NOMO-1 treated with dmso at 0.1 percent for 144 hours (cell line): ENCODE measurements at regions not wholly inside any gene's neighbourhood (a gene's known extent, or its start where the extent isn't known, plus 50 kb on each side); places are given as distances from the start of the nearest gene placed in this dataset.

Source experiments
- DNase-seq: peaks from one replicate; lab custom pipeline; 2025; ENCODE audit not compliant: unreplicated experiment; lab: John Stamatoyannopoulos, UW

DNA sequence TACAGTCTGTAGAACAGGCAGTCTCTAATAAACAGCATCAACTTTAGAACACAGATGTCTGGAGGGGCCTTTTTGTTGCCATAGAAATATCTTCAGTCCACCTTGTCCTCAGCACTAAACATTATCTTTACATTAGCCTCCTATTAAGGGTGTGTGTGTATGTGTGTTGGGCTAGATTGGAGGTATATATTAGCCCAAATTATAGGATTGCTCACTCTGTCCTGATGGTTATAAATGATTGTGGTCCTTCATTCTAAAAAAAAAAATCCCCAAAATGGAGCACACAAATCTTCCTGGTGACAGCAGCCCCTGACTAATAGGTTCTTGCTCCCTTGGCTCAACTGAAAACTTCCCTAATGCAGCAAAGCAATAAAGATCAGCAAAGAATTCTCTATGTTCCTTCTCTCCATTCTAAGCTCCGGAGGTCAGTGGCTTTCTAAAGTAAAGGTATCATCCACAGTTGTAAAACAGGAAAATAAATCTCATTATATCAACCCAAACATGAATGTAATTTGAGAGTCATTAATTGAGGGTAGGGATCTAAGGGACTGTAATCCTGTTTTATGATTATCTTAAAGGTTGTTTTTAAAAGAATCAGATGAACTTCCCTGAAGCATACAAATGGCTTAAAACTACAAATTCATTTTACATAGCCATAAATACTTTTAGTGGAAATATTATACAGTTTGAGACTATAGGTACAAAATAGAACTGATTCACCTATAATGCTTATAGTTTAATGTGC is 232.7 kb downstream of the KLF12 start:
- DNase-seq = no peak

DNA sequence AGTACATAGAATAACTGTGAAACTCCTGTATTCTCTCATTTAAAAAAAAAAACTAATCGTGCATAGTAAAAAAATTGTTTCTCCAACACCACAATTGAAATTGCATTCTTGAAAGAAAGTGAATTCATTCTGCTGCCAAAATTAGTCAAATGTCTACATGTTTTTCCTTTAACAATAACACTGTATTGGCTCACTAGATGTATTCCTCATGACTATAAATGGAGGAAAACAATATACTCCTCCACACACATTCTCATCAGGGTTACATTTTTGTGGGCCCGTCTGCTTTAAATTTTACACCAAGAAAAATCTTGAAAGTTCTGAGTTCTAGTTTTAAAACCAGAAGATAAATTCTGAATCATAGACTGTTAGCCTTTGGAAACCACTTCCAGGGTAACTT is 233.6 kb downstream of the KLF12 start:
- no peak for DNase-seq

DNA sequence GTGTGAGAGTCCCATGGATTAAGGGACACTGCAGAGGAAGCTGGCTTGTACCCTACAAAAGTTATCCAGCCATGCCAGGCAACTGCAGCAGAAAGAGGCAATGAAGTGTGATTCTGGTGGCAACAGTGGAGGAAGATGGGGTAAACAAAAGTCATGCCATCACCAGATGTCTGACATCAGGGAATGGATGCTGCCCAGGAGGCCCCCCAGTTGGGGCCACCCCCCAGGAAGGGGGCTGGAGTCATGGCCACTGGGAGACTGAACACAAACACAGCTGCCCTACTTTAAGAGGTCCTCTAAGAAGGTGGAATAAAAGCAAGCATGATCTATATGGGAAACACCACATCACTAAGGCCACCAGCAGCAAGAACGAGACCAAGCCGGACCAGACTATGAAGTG is 235.3 kb downstream of the KLF12 start:
- no peak for DNase-seq

DNA sequence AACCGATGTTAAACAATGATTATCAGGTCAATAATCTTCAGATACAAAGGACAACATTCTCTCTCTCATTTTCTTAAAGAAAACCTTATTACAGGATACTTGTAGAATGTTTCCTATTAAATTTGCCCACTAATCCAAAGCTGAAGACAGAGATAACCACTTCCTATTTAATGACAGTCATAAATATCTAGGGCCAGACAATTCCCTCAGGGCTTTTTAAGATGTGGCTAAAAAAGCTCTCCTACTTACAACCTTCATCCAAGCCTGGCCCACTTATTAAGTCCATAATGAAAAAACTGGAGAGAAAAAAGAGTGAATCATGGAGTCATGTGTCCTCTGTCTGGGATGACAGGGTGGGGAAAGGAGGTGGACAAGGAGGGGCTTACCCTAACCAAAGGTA is 235.9 kb downstream of the KLF12 start:
- no peak for DNase-seq

DNA sequence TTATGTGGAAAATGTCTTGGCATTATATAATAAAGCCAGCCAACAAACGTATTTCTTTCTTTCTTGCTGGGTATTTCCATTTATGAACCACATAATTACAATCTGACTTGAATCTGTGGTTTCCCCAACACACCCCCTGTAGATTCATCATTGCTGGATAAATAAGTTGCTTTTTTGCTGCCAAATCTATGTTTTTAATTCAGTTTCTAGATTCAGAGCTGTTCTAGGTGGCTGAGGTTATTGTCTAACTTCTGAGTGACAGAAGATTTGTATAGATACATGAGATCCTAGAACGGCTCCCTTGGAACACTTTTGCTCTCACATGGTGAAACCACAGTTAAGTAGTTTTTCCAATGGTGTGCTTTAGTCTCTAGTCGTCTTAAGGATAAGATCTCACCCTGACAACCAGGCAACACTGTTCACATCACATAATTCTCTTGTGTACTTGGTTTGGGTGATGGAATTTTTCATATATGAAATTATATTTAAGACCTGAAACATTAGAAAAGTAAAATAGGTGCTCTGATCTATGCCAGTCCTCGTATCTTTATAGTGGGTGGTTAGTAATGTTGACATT is 239.1 kb downstream of the KLF12 start:
- no peak for DNase-seq

DNA sequence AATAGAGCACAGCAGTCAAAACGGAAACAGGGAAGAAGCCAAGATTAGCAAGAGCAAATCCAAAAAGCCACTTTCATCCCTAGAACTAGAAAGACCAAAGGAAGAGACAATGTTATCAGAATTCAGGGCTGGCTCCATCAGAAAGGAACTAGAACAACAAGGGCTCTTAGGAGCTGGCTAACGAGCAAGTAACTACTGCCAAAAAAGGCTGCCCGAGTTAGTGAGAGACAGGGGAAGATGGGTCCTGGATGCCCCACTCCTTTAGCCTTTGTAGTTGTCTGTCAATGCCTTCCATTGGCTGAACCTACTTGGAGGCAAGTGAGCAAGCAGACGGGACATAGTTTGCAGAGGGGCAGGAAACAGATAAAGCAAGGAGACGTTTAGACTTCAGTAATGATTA is 240.4 kb downstream of the KLF12 start:
- no peak for DNase-seq

DNA sequence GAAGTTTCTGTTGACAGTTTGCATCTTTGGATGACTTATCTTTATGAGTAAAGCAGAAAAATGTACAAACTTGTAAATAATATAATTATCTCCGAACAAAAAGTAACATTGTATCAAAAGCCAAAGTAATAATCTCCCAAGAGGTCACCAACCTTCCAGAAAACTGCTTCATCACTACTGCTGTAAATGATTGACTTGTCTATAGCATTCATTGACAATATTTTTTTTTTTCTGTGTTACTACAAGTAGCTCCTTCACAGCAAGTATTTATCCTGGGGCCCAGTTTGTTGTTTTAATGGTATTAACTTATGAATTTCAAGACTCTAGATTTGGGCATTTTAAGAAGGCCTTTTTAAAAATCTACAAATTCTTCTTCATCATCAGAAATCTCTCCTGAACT is 242.4 kb downstream of the KLF12 start:
- no peak for DNase-seq

DNA sequence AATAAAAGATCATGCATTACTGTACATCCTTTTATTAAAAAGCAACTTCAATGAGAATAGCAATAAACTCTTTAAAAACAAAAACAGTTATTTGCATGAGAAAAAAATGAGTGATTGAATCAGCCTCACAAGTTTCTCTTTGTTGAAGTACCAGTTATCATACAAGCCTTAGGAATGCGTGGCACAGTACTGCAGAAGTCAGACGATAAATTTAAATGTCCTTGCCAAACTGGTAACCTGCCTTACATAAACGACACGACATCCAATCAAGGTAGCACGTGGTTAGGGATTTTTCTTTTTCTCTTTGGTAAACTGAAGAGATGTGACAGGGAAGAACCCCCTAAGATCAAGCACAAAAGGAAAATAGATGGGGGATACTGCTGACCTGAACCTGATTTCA is 251.0 kb downstream of the KLF12 start:
- DNase-seq = no peak

DNA sequence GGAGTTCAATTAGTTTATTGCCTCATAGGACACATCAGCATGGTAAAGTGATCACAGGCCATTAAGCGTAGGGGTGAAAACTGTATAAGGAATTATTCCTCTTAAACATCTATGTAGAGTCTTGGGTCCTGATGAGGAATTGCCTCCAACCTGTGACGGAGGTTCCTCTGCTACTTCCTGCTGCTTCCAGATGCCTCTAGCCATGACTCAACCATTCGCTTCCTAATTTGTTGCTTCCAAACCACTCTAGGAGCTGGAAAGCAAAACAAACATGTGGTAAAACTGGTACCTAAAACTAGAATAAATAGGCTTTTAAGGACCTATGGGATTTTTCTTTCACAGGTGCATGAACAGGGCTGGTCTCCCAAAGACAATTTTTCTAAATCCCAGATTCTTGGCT is 253.8 kb downstream of the KLF12 start:
- DNase-seq = no peak

DNA sequence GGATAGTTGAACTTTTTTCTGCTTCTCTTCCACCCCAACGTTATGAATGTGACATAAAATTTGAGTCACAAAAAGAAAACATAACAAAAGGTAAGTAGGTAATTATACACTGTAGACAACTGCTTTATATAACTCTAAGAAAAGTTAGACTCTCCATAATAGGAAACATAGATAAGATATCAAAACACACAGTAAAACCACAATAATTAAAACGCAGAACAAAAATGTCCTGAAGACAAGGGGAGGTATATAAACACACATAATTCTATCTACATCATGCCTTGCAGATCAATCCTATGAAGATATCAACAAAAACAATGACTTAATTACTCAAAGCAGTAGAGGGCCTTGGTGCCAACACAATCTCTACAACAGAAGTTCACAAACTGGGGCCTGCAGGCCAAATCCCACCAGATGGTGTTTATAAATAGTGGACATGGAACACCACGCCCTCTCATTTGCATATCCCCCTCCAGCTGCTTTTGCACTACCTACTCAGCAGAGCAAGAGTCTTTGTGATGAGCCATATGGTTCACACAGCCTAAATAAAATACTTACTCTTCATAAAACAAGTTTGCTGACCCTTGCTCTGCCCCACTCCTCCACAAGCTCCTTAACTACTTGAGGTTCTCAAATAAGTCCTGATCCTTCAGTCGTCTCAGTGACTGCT is 254.7 kb downstream of the KLF12 start:
- DNase-seq = no peak

DNA sequence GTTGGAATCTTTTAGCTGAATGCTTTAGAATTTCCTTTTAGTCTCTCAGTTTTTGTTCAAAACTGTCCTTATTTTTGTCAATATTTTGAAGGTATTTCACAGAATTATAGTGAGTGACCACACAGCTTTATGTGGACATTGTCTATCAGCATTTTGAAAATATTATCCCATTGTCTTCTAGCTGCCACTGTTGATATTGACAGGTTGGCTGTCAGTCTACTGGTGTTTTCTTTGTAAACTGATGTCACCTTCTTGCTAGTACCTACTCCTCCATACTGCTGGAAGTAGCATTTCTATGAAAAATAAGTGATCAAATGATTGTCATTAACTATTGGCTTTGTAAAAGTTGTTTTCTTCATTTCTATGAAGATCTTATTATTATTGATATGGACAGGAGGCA is 256.8 kb downstream of the KLF12 start:
- no peak for DNase-seq

DNA sequence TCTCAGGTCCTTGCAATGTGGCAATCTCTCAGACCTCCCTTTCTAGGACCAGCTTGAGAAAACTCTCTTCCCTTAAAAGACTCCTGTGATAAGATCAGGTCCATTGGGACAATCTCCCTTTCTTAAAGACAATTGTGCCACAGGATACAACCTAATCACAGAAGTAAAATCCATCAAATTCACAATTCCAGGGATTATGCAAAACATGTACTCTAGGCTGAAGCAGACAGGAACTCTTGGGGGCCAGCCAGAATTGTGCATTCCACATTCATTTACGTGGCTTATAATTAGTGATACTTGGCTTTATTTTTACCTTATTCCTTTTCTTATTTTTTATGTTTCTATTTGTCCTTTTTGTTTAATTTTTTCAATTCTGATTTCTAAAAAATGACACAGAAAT is 257.9 kb downstream of the KLF12 start:
- no peak for DNase-seq

DNA sequence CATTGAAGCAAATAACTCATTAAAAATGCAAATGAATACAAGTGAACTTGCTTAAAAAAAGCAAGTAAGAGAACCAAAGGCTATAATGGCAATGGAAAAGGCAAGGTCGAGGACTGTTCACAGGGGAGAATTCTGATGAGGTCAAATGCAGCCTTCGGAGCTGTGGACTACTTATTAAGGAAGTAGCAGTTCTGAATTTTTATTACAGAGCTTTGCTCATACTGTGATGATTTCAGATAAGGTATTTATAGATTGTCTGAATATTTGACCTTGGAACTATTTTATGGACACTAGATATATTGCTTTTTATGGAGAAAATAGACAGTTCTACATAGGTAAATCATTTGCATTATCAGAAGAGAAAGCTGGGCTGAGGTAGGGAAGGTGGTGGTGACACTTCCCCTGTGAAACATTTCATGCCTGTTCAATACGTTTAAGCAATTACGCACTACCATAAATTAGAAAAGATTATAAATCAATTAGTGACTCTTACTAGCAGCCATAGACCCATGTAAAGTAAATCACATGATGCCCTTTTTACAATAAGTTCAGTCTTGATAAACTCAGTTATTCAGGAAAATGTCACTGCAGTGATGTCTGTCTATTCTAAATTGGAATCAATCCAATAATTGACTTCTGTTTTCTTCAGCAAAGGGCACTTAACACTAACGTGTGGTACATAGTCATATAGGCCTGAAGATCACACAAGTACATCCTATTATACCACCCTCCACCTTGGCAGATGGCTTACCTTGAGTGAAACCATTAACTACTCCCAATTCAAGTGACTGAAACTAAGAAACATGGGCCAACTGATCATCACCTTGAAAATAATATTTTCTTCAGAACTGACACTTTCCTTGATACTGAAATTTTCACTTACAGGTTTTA is 260.0 kb downstream of the KLF12 start:
- no peak for DNase-seq

DNA sequence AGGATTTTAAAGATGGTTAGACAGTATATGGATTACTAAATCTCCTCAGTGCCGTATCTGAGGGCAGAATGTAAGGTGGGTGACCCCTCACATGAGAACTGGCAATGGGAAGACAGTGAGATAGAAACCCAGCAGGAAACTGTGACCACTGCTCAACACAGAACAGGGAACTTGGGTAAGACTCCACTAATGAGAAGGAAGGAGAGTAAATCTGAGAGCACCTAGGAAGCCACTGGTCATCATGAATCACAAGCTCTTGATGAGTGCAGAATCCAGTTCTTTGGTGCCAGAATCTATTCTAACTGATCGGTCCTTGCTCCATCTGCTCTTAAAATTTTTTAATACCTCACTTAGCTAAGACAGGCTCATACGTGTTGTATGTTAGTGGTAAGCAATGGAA is 261.8 kb downstream of the KLF12 start:
- DNase-seq = no peak

DNA sequence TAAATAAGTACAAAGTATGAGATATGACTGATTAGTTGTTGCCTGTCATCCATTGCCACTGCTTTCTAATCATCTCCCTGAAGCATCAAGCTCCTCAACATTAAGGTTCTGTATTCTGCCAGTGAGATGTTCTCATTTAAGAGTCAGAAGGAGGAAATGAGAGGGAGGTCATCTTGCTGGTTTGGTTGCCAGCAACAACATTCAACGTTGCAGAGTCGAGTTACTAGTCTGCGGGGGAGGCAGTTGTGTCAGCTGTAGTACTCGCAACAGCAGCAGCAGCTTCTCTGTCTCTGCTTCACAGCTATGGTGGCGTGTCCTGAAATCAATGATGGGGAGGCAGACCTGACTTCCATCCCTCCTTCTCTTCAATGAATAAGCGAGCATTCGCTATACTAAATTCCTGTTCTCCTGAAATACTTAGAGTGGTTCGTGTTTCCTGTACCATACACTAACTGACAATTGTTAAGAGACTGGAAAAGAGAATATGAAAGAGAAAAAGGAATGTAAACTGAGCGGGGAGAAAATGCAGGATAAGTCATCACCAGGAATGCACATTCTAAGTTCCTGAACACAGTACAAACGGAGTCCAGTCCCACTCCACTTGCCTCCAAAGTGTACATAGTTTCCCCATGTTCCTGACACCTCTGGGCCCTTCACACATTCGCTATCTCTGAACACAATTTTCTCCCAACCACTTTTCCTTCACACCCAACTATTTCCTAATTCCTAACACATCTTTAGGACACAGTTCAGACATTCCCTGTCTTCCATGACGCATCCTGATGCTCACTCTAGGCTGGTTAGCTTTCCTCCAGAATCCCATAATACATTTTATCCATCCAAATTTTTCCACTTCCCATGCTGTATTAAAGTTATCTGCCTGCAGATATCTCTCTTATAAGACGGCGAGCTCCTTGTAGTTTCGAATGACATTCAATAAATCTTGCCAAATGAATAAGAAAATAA is 263.0 kb downstream of the KLF12 start:
- no peak for DNase-seq

DNA sequence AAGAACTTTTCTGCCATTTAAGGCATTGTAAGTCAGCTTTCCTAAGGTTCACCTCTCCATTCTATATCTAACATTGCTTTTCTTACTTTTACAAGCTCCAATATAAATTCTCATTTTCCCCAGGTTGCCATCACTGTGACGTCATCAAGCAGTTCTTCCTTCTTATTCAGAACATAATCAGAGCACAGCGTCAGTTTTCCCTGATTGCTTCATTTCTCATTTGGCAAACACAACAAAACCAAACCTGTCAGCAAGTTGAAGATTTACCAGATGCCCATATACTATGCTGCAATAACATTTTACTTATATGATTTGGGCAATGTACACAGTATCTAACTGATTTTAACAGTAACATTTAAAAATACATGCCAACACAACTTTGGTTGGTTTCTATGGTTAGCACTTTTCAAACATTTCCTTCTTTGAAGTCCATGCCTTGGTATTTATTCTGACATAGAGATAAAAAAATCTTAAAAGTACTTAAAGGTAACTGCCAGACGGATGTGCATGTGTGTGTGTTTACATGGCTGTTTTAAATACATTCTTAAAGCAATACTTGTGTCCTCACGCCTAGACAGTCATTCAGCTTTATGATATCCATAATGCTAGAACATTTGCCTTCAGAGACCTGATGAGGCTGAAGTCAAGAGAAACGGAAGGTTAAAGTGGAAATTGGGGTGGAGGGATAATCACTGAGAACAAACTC is 264.0 kb downstream of the KLF12 start:
- no peak for DNase-seq

DNA sequence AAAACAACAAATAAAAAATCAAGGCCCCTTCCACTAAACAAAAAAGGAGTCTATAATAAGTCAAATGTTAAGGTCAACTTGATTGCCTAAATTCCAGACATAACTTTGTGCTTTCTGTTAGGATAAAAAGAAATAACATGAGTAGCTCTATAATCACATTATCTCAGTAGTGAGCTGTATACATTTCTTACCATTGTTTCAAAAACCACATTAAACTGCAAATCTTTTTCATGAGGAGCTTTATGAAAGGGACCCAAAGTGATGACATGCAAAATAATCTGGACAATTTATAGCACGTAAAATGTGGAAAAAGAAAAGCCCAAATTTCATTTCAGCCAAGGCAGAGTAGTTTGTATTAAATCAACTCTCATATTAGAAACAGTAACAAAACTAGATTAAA is 269.2 kb downstream of the KLF12 start:
- DNase-seq = no peak

DNA sequence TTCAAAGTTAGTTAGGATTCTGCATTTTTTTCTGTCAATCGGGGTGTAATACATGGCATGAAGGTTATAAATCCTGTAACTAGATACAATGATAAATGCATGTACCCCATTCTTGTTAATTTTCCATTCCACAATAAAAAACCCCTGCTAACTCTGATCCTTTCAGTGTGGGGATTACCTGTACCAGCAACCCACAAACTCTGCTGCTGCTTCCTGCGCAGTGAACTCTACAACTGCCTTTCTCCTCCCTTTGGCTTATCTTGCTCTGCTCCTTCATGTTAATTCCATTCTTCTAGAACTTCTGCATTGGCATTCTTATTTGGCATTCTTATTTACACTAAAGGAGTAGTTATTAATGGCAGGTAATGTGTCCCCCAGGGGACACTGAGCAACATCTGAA is 273.1 kb downstream of the KLF12 start:
- DNase-seq = no peak

DNA sequence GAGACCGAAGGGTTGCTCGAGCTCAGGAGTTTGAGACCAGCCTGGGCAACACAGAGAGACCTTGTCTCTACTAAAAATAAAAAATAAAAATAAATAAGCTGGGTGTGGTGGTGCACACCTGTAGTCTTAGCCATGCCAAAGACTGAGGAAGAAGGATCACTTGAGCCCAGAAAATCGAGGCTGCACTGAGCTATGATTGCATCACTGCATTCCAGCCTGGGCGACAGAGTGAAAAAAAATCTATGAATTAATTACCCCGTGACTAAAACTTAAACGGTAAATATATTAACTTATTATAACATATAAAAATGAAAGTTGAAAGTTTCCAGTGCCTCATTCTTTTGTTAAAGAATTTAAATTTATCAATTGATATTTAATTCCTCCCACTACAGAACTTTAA is 273.7 kb downstream of the KLF12 start:
- DNase-seq = no peak

DNA sequence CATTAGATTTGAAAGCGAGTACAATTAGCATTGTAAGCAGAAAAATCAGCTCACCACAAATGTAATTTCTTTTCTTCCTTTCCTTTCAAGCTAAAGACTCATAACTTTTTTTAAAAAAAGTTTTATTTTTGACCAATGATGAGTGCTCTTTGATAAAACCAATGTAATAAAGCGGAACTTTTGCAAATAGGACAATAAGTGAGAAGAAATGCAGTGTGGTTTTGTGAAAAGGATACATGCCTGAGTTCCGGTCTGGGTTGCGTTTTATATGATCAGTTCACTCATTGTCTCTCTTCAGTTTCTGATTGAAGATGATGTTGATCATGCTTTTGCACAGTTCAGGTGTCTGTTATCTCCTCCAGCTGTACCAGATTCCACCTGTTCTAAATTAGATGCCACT is 274.4 kb downstream of the KLF12 start:
- DNase-seq = no peak
